ENCODE measurements at regions not wholly inside any gene's neighbourhood (a gene's known extent, or its start where the extent isn't known, plus 50 kb on each side); places are given as distances from the start of the nearest gene placed in this dataset.
A peak's percentile ranks its signal among the peaks of the same experiment; 100 is the strongest.

DNA sequence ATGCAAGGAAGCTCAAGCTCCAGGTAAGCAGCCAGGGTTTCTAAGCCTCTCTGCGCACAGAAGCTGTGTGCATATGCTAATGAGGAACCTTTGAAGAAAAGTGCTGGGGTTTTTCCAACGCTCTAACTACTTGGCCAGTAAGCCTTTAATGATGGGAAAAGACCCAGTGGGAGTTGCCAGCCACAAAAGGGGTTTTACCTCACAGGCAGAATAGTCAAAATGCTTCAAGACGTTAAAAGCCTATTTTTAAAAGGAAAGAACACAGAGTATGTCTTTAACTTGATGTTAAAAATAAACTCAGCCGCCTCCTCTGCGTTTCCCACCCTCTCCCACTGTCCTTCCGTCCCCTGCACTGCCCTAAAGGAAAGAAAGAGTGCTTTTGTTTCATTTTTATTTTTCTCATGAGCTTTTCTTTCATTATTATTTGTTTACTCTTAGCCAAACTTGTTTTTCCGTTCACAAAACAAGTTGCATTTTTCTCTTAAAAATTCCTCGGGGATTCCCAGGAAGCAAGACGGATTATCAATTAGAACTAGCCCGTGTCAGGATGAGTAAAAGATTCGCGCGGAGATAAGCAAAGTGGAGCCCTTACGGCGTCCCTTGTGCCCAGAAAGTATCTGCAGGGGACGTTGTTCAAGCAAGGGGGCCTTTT is 209.8 kb upstream of the NUDT4 start:
- TF ChIP-seq JUND (IDR thresholded peaks at IDR 0.05; ENCODE audit: low read depth), result no peak
- peak in 1 of 2 experiments; percentile 63 for DNase-seq (ENCODE audit: low read depth in 1 of 2, low spot score in 1 of 2)
- in situ Hi-C loops (cut with HindIII; ENCODE audit: low pct_unique_long_range_greater_than_20kb, low sequenced_read_pairs), result no loop called here

DNA sequence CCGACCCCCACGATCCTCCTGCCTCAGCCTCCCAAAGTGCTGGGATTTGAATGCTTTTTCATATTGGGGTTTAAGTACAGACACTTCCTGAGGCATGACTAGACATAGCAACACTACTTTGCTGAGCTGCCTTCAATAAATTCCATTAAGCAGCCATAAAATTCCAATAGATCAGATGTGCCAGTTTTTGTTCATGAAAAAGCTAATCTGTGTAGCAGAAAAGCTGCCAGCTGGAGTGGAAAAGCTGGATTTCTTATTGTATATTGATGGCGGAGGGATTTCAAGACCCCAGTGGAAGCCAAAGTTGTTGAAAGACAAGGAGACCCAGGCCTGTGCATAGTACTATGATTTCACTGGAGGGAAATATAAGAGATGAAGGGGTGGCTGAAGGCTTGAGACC is 209.0 kb upstream of the NUDT4 start:
- no peak for DNase-seq (ENCODE audit: low read depth in 1 of 2, low spot score in 1 of 2)
- no peak for TF ChIP-seq JUND (IDR thresholded peaks at IDR 0.05; ENCODE audit: low read depth)
- in situ Hi-C loops (cut with HindIII; ENCODE audit: low pct_unique_long_range_greater_than_20kb, low sequenced_read_pairs), result no loop called here

DNA sequence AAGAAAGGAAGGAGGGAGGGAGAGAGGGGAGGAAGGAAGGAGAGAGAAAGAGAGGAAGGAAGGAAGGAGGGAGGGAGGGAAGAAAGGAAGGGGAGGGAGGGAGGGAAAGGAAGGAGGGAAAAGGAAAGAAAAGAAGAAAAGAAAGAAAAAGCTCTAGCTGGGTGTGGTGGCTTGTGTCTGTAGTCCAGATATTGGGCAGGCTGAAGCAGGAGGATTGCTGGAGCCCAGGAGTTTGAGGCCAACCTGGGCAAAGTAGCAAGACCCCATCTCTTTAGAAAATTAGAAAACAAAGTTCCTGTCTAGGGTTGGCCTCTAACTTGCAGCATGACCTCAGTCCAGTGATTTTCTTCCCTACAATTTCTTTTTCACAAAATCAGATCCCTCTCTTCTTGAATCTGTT is 208.2 kb upstream of the NUDT4 start:
- no peak for TF ChIP-seq JUND (IDR thresholded peaks at IDR 0.05; ENCODE audit: low read depth)
- DNase-seq (ENCODE audit: low read depth in 1 of 2, low spot score in 1 of 2), result no peak
- in situ Hi-C loops (cut with HindIII; ENCODE audit: low pct_unique_long_range_greater_than_20kb, low sequenced_read_pairs), result no loop called here

DNA sequence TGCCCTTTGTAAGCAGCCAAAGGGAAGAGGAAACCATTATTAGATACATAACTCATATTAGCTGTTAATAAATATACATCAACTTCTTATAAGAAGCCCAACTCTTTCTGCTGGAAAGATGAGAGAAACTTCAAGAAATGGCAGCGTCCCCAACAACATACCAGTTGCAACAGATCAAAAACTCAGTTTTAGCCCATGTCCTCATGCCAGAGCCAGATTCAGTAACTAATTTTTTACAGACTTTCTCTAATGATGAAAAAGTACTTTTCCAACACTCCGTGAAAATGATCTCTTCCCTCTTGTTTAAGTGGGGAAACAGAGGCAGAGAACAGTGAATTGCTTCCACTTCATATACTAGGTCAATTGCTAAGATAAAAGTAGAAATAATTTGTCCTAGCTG is 206.8 kb upstream of the NUDT4 start:
- DNase-seq (ENCODE audit: low read depth in 1 of 2, low spot score in 1 of 2), result no peak
- TF ChIP-seq JUND (IDR thresholded peaks at IDR 0.05; ENCODE audit: low read depth), result no peak
- in situ Hi-C loops (cut with HindIII; ENCODE audit: low pct_unique_long_range_greater_than_20kb, low sequenced_read_pairs), result no loop called here

DNA sequence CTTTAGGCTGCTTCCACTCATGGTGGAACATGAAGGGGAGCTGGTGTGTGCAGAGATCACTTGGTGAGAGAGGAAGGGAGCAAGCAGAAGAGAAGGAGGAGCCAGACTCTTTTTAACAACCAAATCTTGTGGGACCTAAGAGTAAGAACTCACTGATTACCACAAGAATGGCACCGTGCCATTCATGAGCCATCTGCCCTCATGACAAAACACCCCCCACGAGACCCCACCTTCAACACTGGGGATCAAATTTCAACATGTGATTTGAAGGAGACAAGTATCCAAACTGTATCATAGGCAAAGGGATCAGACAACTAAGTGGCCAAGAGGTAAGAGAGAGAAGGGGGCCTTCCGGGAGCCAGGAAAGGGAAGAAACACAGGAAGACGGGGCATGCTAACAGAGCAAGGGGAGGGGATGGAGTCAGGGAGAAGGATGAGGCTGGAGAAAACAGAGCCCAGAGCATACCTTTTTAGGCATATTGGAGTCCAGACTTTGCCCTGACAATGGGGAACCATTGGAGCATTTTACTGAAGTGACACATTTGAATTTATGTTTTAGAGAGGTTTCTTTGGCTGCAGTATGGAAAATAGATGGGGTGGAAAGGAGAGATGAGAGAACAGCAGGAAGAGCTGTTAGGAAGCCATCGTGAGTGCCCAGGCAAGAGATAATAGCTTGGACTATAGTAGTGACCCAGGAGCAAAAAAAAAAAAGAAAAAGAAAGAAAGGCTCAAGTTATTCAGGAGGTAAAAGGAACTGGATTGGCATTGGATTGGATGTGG is 204.4 kb upstream of the NUDT4 start:
- in situ Hi-C loops (cut with HindIII; ENCODE audit: low pct_unique_long_range_greater_than_20kb, low sequenced_read_pairs), result no loop called here
- DNase-seq (ENCODE audit: low read depth in 1 of 2, low spot score in 1 of 2), result no peak
- no peak for TF ChIP-seq JUND (IDR thresholded peaks at IDR 0.05; ENCODE audit: low read depth)

DNA sequence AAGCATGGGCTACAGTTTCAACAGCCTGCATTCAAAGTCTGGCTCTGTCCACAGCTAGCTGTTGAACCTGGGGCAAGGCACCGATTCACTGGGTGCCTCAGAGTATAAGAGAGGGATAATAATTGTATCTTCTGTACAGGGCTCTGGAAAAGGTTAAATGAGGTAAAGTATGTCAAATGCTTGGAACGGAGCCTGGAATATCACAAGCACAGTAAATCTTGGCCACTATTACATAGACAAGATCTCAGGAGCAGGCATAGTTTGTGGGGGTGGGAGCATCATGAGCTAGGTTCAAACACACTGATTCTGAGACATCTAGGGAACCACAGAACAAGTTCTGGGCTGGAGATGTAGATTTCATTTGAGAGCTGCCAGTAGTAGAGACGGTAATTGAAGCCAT is 203.7 kb upstream of the NUDT4 start:
- DNase-seq (ENCODE audit: low read depth in 1 of 2, low spot score in 1 of 2), result peak in 1 of 2 experiments; percentile 85
- no peak for TF ChIP-seq JUND (IDR thresholded peaks at IDR 0.05; ENCODE audit: low read depth)
- in situ Hi-C loops (cut with HindIII; ENCODE audit: low pct_unique_long_range_greater_than_20kb, low sequenced_read_pairs), result no loop called here

DNA sequence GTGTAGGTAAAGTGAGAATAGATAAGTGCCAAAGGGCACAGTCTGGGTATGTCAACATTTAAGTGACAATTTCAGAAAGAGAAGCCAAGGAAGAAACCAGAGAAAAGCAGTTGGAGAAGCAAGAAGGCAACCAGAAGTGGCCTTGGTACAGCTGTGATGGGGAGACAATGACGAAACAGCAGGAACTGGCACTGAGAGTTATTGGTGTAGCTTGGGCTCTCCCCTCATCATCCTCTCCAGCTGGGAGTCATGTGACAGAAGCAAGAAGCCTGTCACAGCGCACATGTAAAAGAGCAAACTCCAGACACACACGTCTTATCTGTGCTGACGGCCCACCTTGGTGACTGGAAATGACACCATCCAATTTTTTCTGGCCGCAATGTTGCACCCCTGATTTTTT is 203.3 kb upstream of the NUDT4 start:
- no peak for TF ChIP-seq JUND (IDR thresholded peaks at IDR 0.05; ENCODE audit: low read depth)
- DNase-seq (ENCODE audit: low read depth in 1 of 2, low spot score in 1 of 2), result no peak
- in situ Hi-C loops (cut with HindIII; ENCODE audit: low pct_unique_long_range_greater_than_20kb, low sequenced_read_pairs), result no loop called here

DNA sequence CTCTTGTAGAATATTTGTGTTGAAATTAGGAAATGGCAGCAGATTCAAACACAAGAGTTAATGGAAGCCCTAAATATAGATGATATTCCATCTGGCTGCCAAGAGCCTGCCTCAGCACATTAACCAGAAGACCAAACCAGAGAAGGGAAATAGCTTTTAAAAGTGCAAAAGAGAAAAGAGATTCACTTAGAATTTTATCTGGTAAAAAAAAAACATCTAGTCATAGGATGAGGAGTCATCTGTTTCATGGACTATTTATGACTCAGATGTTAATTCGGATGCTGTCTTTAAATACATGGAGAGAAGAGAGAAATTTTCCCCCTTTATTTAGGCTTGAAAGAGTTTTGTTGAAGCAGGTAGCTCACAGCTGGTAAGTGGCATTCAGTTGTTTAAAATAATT is 201.6 kb upstream of the NUDT4 start:
- no peak for DNase-seq (ENCODE audit: low read depth in 1 of 2, low spot score in 1 of 2)
- in situ Hi-C loops (cut with HindIII; ENCODE audit: low pct_unique_long_range_greater_than_20kb, low sequenced_read_pairs), result no loop called here
- no peak for TF ChIP-seq JUND (IDR thresholded peaks at IDR 0.05; ENCODE audit: low read depth)

DNA sequence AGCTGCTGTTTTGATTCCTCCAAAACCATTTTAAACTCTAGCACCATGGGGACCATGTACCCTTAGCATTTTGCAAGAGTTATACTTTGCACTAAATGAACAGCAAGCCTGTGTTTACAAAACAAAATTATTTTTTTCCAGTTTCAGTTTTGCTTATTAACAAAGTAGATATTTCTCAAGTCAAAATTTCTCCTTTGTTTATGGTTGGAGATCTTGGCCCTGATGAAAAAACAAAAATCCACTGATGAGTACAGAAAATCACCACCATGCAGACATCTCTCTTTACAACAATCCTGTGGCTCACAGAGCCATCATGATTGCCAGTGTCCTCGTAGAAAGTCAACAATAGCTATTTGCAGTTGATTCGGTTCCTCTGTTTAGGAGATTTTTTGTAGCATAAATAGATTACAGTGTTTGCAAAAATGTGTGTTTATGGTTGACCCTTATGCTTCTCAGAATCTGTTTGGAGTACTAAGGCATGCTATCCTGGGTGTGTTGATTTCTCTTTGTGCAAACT is 201.1 kb upstream of the NUDT4 start:
- peak in 1 of 2 experiments; percentile 32 for DNase-seq (ENCODE audit: low read depth in 1 of 2, low spot score in 1 of 2)
- in situ Hi-C loops (cut with HindIII; ENCODE audit: low pct_unique_long_range_greater_than_20kb, low sequenced_read_pairs), result no loop called here
- no peak for TF ChIP-seq JUND (IDR thresholded peaks at IDR 0.05; ENCODE audit: low read depth)

DNA sequence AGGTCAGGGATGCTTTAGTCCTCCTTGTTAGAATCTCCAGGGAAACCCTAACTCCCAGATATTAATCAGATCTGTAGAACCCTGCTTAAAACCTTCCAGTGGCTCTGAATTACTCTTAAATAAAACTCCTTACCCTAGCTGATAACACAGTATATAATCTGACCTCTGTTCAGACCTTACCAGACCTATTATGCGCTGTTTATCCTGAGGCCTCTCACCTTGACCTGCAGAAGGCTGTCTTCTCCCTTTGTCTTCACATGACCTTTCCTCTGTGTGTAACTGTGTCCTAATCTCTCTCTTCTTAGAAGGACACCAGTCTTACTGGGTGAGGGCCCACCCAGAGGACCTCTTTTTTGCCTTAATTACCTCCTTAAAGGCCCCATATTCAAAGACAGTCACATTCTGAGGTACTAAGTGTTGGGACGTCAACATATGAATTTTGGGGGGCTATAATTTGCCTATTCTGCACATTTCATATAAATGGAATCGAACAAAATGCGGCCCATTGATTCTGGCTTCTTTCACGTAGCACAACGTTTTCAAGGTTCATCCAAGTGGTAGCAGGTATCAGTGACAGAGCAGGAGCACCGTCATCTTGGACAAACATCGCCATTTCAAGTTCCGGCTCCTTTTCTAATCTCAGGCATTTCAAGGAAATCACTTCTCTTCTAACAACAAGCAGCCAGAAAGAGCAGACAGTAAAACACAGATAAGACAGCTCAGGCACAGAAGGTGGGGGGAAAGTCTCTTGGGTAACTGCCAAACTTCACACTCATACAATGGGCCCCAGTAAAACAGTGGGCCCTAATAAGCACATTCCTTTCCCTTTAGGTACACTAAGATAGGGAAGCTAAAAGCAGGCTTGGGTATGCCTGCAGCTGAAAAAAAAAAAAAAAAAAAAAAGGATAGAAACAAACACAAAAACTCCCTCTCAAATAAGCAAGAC is 200.2 kb upstream of the NUDT4 start:
- no peak for TF ChIP-seq JUND (IDR thresholded peaks at IDR 0.05; ENCODE audit: low read depth)
- no peak for DNase-seq (ENCODE audit: low read depth in 1 of 2, low spot score in 1 of 2)
- in situ Hi-C loops (cut with HindIII; ENCODE audit: low pct_unique_long_range_greater_than_20kb, low sequenced_read_pairs), result no loop called here

DNA sequence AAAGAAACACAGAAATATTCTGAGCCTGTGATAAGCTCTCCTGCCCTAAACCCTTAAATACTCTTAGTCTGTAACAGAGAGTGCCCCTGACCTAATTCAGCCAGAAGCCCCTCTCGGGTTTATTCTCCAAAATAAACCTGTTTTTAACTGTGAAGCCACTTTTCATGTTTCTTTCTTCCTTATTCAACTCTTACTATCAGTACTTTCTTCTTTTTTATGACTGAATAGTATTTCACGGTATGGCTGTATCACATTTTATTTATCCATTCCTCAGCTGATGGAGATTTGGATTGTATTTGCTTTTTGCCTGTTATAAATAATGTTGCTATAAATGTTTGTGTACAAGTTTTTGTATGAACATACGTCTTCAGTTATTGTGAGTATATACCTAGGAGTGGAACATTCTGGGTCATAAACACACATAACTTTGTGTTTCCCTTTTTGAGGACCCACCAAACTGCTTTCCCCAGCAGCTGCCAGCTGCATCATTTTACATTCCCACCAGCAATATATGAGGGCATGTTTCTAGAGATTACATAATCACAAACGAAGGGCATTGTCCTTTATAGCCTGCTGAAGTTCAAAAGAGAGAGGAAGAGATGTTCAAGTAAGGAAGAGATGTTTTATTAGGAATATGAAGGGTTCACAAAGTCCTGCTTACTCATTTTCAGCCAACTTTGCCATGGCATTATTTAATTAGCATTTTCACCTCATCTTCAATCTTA is 199.4 kb upstream of the NUDT4 start:
- in situ Hi-C loops (cut with HindIII; ENCODE audit: low pct_unique_long_range_greater_than_20kb, low sequenced_read_pairs), result no loop called here
- DNase-seq (ENCODE audit: low read depth in 1 of 2, low spot score in 1 of 2), result no peak
- no peak for TF ChIP-seq JUND (IDR thresholded peaks at IDR 0.05; ENCODE audit: low read depth)

DNA sequence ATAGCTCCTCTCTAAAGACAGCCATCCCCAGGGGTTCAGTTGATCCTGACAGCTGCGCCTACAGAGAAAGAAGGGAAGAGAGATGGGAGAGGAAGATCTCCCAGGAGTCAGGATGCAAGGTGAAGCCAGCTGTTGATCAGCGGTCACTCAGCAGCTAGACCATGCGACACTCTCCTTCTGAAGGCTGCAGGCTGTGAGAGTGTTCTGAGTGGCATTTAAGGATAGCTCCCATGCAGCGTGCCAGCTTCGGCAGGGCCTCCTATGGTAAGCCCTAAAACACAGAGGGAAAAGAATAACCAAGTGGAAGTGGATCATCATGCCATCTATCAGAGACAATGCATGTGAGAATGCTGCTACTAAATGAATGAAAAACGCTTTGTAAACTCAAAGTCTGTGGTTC is 197.9 kb upstream of the NUDT4 start:
- TF ChIP-seq JUND (IDR thresholded peaks at IDR 0.05; ENCODE audit: low read depth), result no peak
- DNase-seq (ENCODE audit: low read depth in 1 of 2, low spot score in 1 of 2), result no peak
- in situ Hi-C loops (cut with HindIII; ENCODE audit: low pct_unique_long_range_greater_than_20kb, low sequenced_read_pairs), result no loop called here

All from T47D (cell line).